OCI-LY1 (cell line): ENCODE measurements at regions not wholly inside any gene's neighbourhood (a gene's known extent, or its start where the extent isn't known, plus 50 kb on each side); places are given as distances from the start of the nearest gene placed in this dataset.

Experiments
- H2AFZ ChIP-seq: fragments of 200-600 bp; sonication (generic), shearing (Covaris generic); 2 replicates; pipeline ENCODE4 v1.6.0; 2014; ENCODE audit warnings: antibody characterized with exemption, mild to moderate bottlenecking, low read length
- H3F3A ChIP-seq: fragments of 200-600 bp; sonication (generic), shearing (Covaris generic); 2 replicates; pipeline ENCODE4 v1.6.0; 2014; ENCODE audit warnings: mild to moderate bottlenecking, antibody characterized with exemption, low read length, moderate library complexity; ENCODE audit not compliant: insufficient read depth
- H3K27ac ChIP-seq: fragments of 200-600 bp; sonication (generic); 2 replicates; pipeline ENCODE4 v1.5.1; 2014; ENCODE audit warnings: low read length, mixed run types, mild to moderate bottlenecking, low read depth; ENCODE audit not compliant: poor library complexity, severe bottlenecking
- H3K27me3 ChIP-seq: fragments of 200-600 bp; sonication (generic); 2 replicates; pipeline ENCODE4 v1.6.0; 2014; ENCODE audit warnings: antibody characterized with exemption, mild to moderate bottlenecking, low read length, moderate library complexity; ENCODE audit not compliant: insufficient read depth
- H3K36me3 ChIP-seq: fragments of 200-600 bp; sonication (generic); 2 replicates; pipeline ENCODE4 v1.6.1; 2014; ENCODE audit warnings: mild to moderate bottlenecking, antibody characterized with exemption, low read length, moderate library complexity, mixed read lengths; ENCODE audit not compliant: insufficient read depth
- H3K4me1 ChIP-seq: fragments of 200-600 bp; sonication (generic); 2 replicates; pipeline ENCODE4 v1.5.1; 2014; ENCODE audit warnings: mild to moderate bottlenecking, low read length, moderate library complexity; ENCODE audit not compliant: insufficient read depth, severe bottlenecking
- H3K4me2 ChIP-seq: fragments of 200-600 bp; sonication (generic), shearing (Covaris generic); 2 replicates; pipeline ENCODE4 v1.6.1; 2014; ENCODE audit warnings: low read length
- H3K4me3 ChIP-seq: fragments of 200-600 bp; sonication (generic); 2 replicates; pipeline ENCODE4 v1.5.1; 2014; ENCODE audit warnings: low read length, low read depth, mild to moderate bottlenecking, mixed read lengths; ENCODE audit not compliant: poor library complexity, severe bottlenecking
- H3K79me2 ChIP-seq: fragments of 200-600 bp; shearing (Covaris generic); 2 replicates; pipeline ENCODE4 v1.6.1; 2016; ENCODE audit warnings: mixed run types, low read length, mixed read lengths; ENCODE audit not compliant: insufficient read depth
- H3K9ac ChIP-seq: fragments of 200-600 bp; sonication (generic), shearing (Covaris generic); 2 replicates; pipeline ENCODE4 v1.6.1; 2014; ENCODE audit warnings: mild to moderate bottlenecking, low read length, mixed read lengths
- H3K9me2 ChIP-seq: fragments of 200-600 bp; sonication (generic), shearing (Covaris generic); 2 replicates; pipeline ENCODE4 v1.6.1; 2014; ENCODE audit warnings: low read depth, mild to moderate bottlenecking, low read length, mixed read lengths
- H3K9me3 ChIP-seq: fragments of 200-600 bp; shearing (Covaris generic); 2 replicates; pipeline ENCODE4 v1.6.1; 2014; ENCODE audit warnings: low read length, mixed read lengths
- H4K20me1 ChIP-seq: fragments of 200-600 bp; sonication (generic), shearing (Covaris generic); 2 replicates; pipeline ENCODE4 v1.6.0; 2016; ENCODE audit warnings: mild to moderate bottlenecking, low read length; ENCODE audit not compliant: insufficient read depth
- CTCF ChIP-seq: fragments of 200-600 bp; sonication (generic), shearing (Covaris generic); IDR thresholded peaks from 2 replicates; pipeline ENCODE4 v1.5.1; 2017; ENCODE audit warnings: mild to moderate bottlenecking, antibody characterized with exemption, low read length, moderate library complexity, mixed read lengths
- EZH2 ChIP-seq: fragments of 200-600 bp; sonication (generic), shearing (Covaris generic); IDR thresholded peaks from 2 replicates; pipeline ENCODE4 v1.8.0; 2017; ENCODE audit warnings: borderline replicate concordance, mixed run types, mild to moderate bottlenecking, antibody characterized with exemption, low read length, moderate library complexity, mixed read lengths

- no peaks in the 10 kb centered on the region for H3K4me1 ChIP-seq
- no peaks in the 10 kb centered on the region for H3F3A ChIP-seq
- H3K36me3 ChIP-seq = no peaks in the 10 kb centered on the region
- no peak overlapping the region for H3K9ac ChIP-seq
- peaks cover 5% of the 10 kb centered on the region; the same call in 1 of the 2 replicates for H3K9me3 ChIP-seq
- no peaks in the 10 kb centered on the region for H3K9me2 ChIP-seq
- H3K27ac ChIP-seq = no peak overlapping the region
- H3K79me2 ChIP-seq = no peaks in the 10 kb centered on the region
- TF ChIP-seq CTCF = no peak
- TF ChIP-seq EZH2 = no peak
- no peak overlapping the region for H2AFZ ChIP-seq
- H3K27me3 ChIP-seq = no peaks in the 10 kb centered on the region
- H4K20me1 ChIP-seq = no peaks in the 10 kb centered on the region
- no peak overlapping the region for H3K4me3 ChIP-seq
- H3K4me2 ChIP-seq = no peak overlapping the region
Observed at GRCh38 chr7:13610372-13610771, 379.1 kb downstream of the ETV1 start.

- Histone ChIP-seq H3K9me2 (no peaks in the 10 kb centered on the region), H3K79me2 (no peaks in the 10 kb centered on the region), H3K4me3 (no peak overlapping the region), H3K4me2 (no peak overlapping the region), H3K9ac (no peak overlapping the region), H4K20me1 (no peaks in the 10 kb centered on the region), H3K27ac (no peak overlapping the region), H3K4me1 (no peaks in the 10 kb centered on the region), H3K27me3 (no peaks in the 10 kb centered on the region), H3F3A (no peaks in the 10 kb centered on the region), H2AFZ (no peak overlapping the region), H3K9me3 (0 out of 2 replicates have a peak, but pooled peaks cover 3% of the 10 kb centered on the region), H3K36me3 (no peaks in the 10 kb centered on the region)
- TF ChIP-seq CTCF (no peak), EZH2 (no peak)
Observed at GRCh38 chr7:13615679-13616078, 373.8 kb downstream of the ETV1 start.

GRCh38 chr7:13627455-13627854 is 362.0 kb downstream of the ETV1 start:
- H3K9ac ChIP-seq = no peak overlapping the region
- H3K36me3 ChIP-seq = no peaks in the 10 kb centered on the region
- H3K4me1 ChIP-seq = no peaks in the 10 kb centered on the region
- no peaks in the 10 kb centered on the region for H3K27me3 ChIP-seq
- peaks cover 6% of the 10 kb centered on the region for H3K9me3 ChIP-seq
- H3K79me2 ChIP-seq = no peaks in the 10 kb centered on the region
- TF ChIP-seq CTCF (no peak), EZH2 (no peak)
- no peaks in the 10 kb centered on the region for H3F3A ChIP-seq
- H3K27ac ChIP-seq = no peak overlapping the region
- no peaks in the 10 kb centered on the region for H4K20me1 ChIP-seq
- H3K4me2 ChIP-seq = no peak overlapping the region
- no peak overlapping the region for H2AFZ ChIP-seq
- no peaks in the 10 kb centered on the region for H3K9me2 ChIP-seq
- no peak overlapping the region for H3K4me3 ChIP-seq
